Testis (tissue), 2 donors: ENCODE measurements at regions not wholly inside any gene's neighbourhood (a gene's known extent, or its start where the extent isn't known, plus 50 kb on each side); places are given as distances from the start of the nearest gene placed in this dataset.

ENCODE experiments used
- DNase-seq: peaks from one replicate; pipeline ENCODE4 v3.0.0-alpha.2; 2019
- H3K27ac ChIP-seq, 2 donors: fragments of 200-600 bp; sonication (generic); one replicate each; pipeline ENCODE4 v1.5.1; 2019
- H3K27me3 ChIP-seq: fragments of 200-600 bp; sonication (generic); one replicate; pipeline ENCODE4 v1.5.1; 2019
- H3K36me3 ChIP-seq: fragments of 200-600 bp; sonication (generic); one replicate; pipeline ENCODE4 v1.5.1; 2017; ENCODE audit warnings: low read depth; ENCODE audit errors: missing control alignments
- H3K4me1 ChIP-seq: fragments of 200-600 bp; sonication (generic); one replicate; pipeline ENCODE4 v1.5.1; 2019
- H3K4me3 ChIP-seq, 2 donors: fragments of 200-600 bp; sonication (generic); one replicate each; pipeline ENCODE4 v1.5.1; 2017 to 2019
- H3K9me3 ChIP-seq: fragments of 200-600 bp; sonication (generic); one replicate; pipeline ENCODE4 v1.5.1; 2017
- CTCF ChIP-seq, 3 experiments: fragments of 450-650 bp in 2 of 3; fragments of 200-600 bp in 1 of 3; sonication (generic) in 1 of 3; IDR thresholded peaks; one replicate each; pipeline ENCODE4 v1.5.1; 2016 to 2019; ENCODE audit warnings: antibody characterized with exemption in 3 of 3, mild to moderate bottlenecking in 2 of 3, moderate library complexity in 1 of 3
- POLR2A ChIP-seq: fragments of 450-650 bp; IDR thresholded peaks from one replicate; pipeline ENCODE4 v1.6.1; 2017; ENCODE audit warnings: antibody characterized with exemption, mild to moderate bottlenecking, moderate library complexity
- WGBS, 2 donors: methylation state at CpG; one replicate each; pipeline ENCODE4 v1.1.5; 2018; 5-methylcytosine and 5-hydroxymethylcytosine counted together
- intact Hi-C: fragments of 100-400 bp; cut with DNase I; formaldehyde crosslinking; loops from one replicate; pipeline ENCODE4 v1.15.1; 2023; ENCODE audit warnings: low total_unique reads

DNA sequence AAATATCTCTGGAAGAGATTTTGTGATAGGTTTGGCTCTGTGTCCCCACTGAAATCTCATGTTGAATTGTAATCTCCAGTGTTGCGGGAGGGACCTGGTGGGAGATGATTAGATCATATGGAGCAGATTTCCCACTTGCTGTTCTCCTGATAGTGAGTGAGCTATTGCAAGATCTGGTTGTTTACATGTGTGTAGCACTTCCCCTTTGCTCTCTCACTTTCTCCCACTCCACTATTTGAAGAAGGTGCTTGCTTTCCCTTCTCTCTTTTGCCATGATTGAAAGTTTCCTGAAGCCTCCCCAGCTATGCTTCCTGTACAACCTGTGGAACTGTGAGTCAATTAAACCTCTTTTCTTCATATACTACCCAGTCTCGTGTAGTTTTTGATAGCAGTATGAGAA, 97.0 kb upstream of the FN1 start:
- intact Hi-C loops: no loop called here
- WGBS, 2 donors: 93% methylated on average over 2 of the region's 2 CpGs

DNA sequence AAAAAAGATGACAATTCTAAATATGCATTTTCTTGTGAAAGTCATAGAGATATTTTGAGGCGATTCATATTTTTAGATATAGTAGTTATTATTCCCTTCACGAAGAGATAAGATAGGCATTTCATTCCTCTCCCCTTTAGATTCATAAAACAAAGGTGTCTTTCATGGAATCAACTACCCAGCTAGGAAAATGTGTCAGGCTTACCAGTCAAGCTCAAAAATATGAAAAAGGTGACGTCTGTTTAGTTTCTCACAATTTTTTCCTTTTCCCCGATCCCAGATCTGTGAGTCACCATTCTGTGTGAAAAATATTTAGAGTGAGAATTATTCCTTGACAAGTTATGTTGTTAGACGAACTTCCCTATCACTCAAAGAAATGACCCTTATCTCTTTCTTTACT, 95.4 kb upstream of the FN1 start:
- intact Hi-C loops: no loop called here

More for the DNA sequence above, 97.0 kb upstream of the FN1 start:
- Histone ChIP-seq H3K4me3 (no peak overlapping the region), H3K27ac (no peak overlapping the region), H3K27me3 (no peaks in the 10 kb centered on the region), H3K4me1 (peaks cover 3% of the 10 kb centered on the region), H3K36me3 (no peaks in the 10 kb centered on the region), H3K9me3 (no peaks in the 10 kb centered on the region)
- no peak for DNase-seq
- TF ChIP-seq POLR2A (no peak), CTCF (IDR thresholded peaks at IDR 0.05) (no peak)

GRCh38 chr2:215530191-215530968, 94.5 kb upstream of the FN1 start:
- intact Hi-C loops: no loop called here
- no peaks in the 10 kb centered on the region for H3K27me3 ChIP-seq
- H3K9me3 ChIP-seq: no peaks in the 10 kb centered on the region
- H3K4me1 ChIP-seq: peaks cover 3% of the 10 kb centered on the region
- TF ChIP-seq POLR2A (no peak), CTCF (IDR thresholded peaks at IDR 0.05) (no peak)
- DNase-seq: no peak
- no peak overlapping the region for H3K4me3 ChIP-seq
- H3K27ac ChIP-seq: no peak overlapping the region
- no peaks in the 10 kb centered on the region for H3K36me3 ChIP-seq
- 76 to 85% methylated on average over 4 of the region's 4 CpGs for WGBS, 2 donors

More for the DNA sequence above, 95.4 kb upstream of the FN1 start:
- Histone ChIP-seq H3K4me1 (peaks cover 3% of the 10 kb centered on the region), H3K27ac (no peak overlapping the region), H3K27me3 (no peaks in the 10 kb centered on the region), H3K9me3 (no peaks in the 10 kb centered on the region), H3K36me3 (no peaks in the 10 kb centered on the region), H3K4me3 (no peak overlapping the region)
- TF ChIP-seq CTCF (IDR thresholded peaks at IDR 0.05) (no peak), POLR2A (no peak)
- 51 to 65% methylated on average over 5 of the region's 5 CpGs for WGBS, 2 donors
- DNase-seq: no peak

DNA sequence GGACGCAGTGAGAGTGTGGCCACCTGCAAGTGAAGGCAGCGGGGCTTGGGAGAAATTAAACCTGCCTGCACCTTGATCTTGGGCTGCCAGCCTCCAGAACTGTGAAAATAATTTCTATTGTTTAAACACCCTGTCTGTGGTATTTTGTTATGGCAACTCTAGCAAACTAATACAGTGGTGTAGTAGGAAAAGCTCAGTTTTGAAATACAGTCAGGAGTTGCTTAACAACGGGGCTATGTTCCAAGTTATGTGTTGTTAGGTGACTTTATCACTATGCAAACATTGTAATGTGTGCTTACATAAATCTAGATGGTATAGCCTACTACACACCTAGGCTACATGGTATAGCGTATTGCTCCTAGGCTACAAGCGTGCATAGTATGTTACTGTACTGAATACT, 93.4 kb upstream of the FN1 start:
- no peak for DNase-seq
- 72 to 92% methylated on average over 5 of the region's 5 CpGs for WGBS, 2 donors
- H3K4me3 ChIP-seq: no peak overlapping the region
- H3K9me3 ChIP-seq: no peaks in the 10 kb centered on the region
- peaks cover 3% of the 10 kb centered on the region for H3K4me1 ChIP-seq
- H3K36me3 ChIP-seq: no peaks in the 10 kb centered on the region
- intact Hi-C loops: no loop called here
- H3K27ac ChIP-seq: no peak overlapping the region
- H3K27me3 ChIP-seq: no peaks in the 10 kb centered on the region
- TF ChIP-seq CTCF (IDR thresholded peaks at IDR 0.05) (no peak), POLR2A (no peak)

GRCh38 chr2:215528555-215528954, 92.7 kb upstream of the FN1 start:
- DNase-seq: no peak
- WGBS, 2 donors: 78 to 93% methylated on average over 2 of the region's 2 CpGs
- intact Hi-C loops: no loop called here

More at GRCh38 chr2:215528555-215528954, 92.7 kb upstream of the FN1 start:
- no peaks in the 10 kb centered on the region for H3K9me3 ChIP-seq
- no peak overlapping the region for H3K4me3 ChIP-seq
- TF ChIP-seq CTCF (IDR thresholded peaks at IDR 0.05): no peak
- no peak for TF ChIP-seq POLR2A
- H3K36me3 ChIP-seq: no peaks in the 10 kb centered on the region
- H3K27ac ChIP-seq: no peak overlapping the region
- H3K4me1 ChIP-seq: peaks cover 3% of the 10 kb centered on the region
- no peaks in the 10 kb centered on the region for H3K27me3 ChIP-seq
